Esophagus muscularis mucosa (tissue), 4 donors: ENCODE measurements at regions not wholly inside any gene's neighbourhood (a gene's known extent, or its start where the extent isn't known, plus 50 kb on each side); places are given as distances from the start of the nearest gene placed in this dataset.

Experiments
- DNase-seq: peaks from one replicate; pipeline ENCODE4 v3.0.0-alpha.2; 2017; ENCODE audit errors: extremely low spot score
- H3K27ac ChIP-seq, 4 donors: fragments of 200-600 bp; sonication (generic); replicated peaks in 1 of 4; 1 replicate in 3 of 4; 2 replicates in 1 of 4; pipeline ENCODE4 v1.5.1; 2016 to 2019; ENCODE audit warnings: mild to moderate bottlenecking in 1 of 4
- H3K27me3 ChIP-seq, 4 donors: fragments of 200-600 bp; sonication (generic); one replicate each; pipeline versions ENCODE4 v1.5.1 to v1.6.0; 2016 to 2019
- H3K36me3 ChIP-seq, 4 donors: fragments of 200-600 bp; sonication (generic); one replicate each; pipeline ENCODE4 v1.5.1; 2016 to 2019
- H3K4me1 ChIP-seq, 4 donors: fragments of 200-600 bp; sonication (generic); one replicate each; pipeline ENCODE4 v1.5.1; 2016 to 2019
- H3K4me3 ChIP-seq, 4 donors: fragments of 200-600 bp; sonication (generic); 1 replicate in 2 of 4; 2 replicates in 2 of 4; pipeline ENCODE4 v1.5.1; 2016 to 2019; ENCODE audit warnings: mild to moderate bottlenecking in 4 of 4, moderate library complexity in 1 of 4
- H3K9me3 ChIP-seq, 4 donors: fragments of 200-600 bp; sonication (generic); 1 replicate in 3 of 4; 2 replicates in 1 of 4; pipeline ENCODE4 v1.5.1; 2016 to 2019
- CTCF ChIP-seq, 3 experiments: fragments of 200-600 bp in 2 of 3; fragments of 450-650 bp in 1 of 3; sonication (generic) in 2 of 3; IDR thresholded peaks; one replicate each; pipeline ENCODE4 v1.5.1; 2017 to 2019; ENCODE audit warnings: antibody characterized with exemption in 3 of 3, mild to moderate bottlenecking in 2 of 3, moderate library complexity in 1 of 3
- EP300 ChIP-seq: sonication (generic); formaldehyde crosslinking; IDR thresholded peaks from one replicate; pipeline ENCODE4 v1.6.1; 2017; ENCODE audit warnings: antibody characterized with exemption
- POLR2A ChIP-seq: fragments of 450-650 bp; IDR thresholded peaks from one replicate; pipeline ENCODE4 v1.6.1; 2017; ENCODE audit warnings: antibody characterized with exemption, moderate library complexity, mild to moderate bottlenecking, low read depth
- POLR2AphosphoS5 ChIP-seq, 2 donors: sonication (generic); formaldehyde crosslinking; IDR thresholded peaks; one replicate each; pipeline ENCODE4 v1.6.1; 2017; ENCODE audit warnings: antibody characterized with exemption in 2 of 2
- WGBS: methylation state at CpG from one replicate; pipeline ENCODE4 v1.1.5; 2018; 5-methylcytosine and 5-hydroxymethylcytosine counted together
- intact Hi-C: fragments of 100-400 bp; cut with DNase I; formaldehyde crosslinking; loops from one replicate; pipeline ENCODE4 v1.15.1; 2023

GRCh38 chr12:116365606-116366455 is 88.3 kb upstream of the MED13L start:
- DNase-seq: no peak
- H3K27ac ChIP-seq: no peak overlapping the region
- WGBS: 92% methylated on average over 17 of the region's 17 CpGs
- intact Hi-C loops: loop anchor here (10.0 kb wide), 1 partner anchor 81 kb away; no protein-coding TSS in a partner anchor
- H3K27me3 ChIP-seq: no peaks in the 10 kb centered on the region
- H3K9me3 ChIP-seq: no peaks in the 10 kb centered on the region
- TF ChIP-seq POLR2AphosphoS5 (IDR thresholded peaks at IDR 0.05): no peak
- no peak for TF ChIP-seq EP300
- no peak for TF ChIP-seq CTCF (IDR thresholded peaks at IDR 0.05)
- TF ChIP-seq POLR2A: no peak
- no peaks in the 10 kb centered on the region for H3K36me3 ChIP-seq
- peaks cover 0 to 9% (median 6%) of the 10 kb centered on the region in 4 donors for H3K4me1 ChIP-seq
- no peak overlapping the region for H3K4me3 ChIP-seq

DNA sequence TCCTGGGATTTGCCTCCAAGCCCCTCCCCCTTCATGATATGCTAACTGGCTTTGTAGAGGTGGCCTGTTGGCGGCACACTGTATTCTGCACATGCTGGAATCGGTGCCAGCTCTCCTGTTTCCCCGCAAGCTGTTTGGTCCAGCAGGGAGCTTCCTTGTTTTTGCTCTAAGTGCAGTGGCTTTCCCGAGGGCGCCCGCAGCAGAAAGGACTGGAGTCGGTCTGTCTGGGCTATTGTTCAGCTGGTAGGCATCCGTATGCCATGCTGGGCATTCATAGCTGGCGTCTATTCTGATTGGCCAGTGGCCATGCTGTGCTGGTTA is 88.9 kb upstream of the MED13L start:
- Histone ChIP-seq H3K4me1 (peaks cover 0 to 7% (median 5%) of the 10 kb centered on the region in 4 donors), H3K27me3 (no peaks in the 10 kb centered on the region), H3K4me3 (no peak overlapping the region), H3K9me3 (no peaks in the 10 kb centered on the region), H3K27ac (no peak overlapping the region), H3K36me3 (no peaks in the 10 kb centered on the region)
- WGBS: 77% methylated on average over 8 of the region's 9 CpGs
- no peak for DNase-seq
- TF ChIP-seq EP300: no peak
- no peak for TF ChIP-seq POLR2AphosphoS5 (IDR thresholded peaks at IDR 0.05)
- no peak for TF ChIP-seq POLR2A
- no peak for TF ChIP-seq CTCF (IDR thresholded peaks at IDR 0.05)
- intact Hi-C loops: loop anchor here (10.0 kb wide), 1 partner anchor 82 kb away; no protein-coding TSS in a partner anchor

DNA sequence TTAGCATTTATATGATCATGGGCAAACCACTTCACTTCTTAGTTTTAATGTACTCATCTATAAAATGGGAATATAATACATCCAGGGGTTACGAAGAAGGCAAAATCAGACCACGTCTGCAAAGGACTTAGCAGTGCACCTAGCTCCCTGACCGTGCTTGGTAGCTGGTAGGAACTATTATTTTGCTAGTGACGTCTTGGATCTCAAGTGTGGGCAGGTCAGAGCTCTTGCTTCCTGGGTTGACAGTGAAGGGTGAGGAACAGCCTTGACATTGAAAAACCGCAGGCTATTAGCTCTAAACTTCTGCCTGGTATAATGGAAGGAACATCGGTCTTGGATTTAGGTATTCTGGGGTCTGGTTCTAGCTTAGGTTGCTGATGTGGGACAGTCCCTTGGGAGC is 89.3 kb upstream of the MED13L start:
- H3K4me3 ChIP-seq: no peak overlapping the region
- intact Hi-C loops: loop anchor here (10.0 kb wide), 1 partner anchor 82 kb away; no protein-coding TSS in a partner anchor
- no peaks in the 10 kb centered on the region for H3K36me3 ChIP-seq
- DNase-seq: no peak
- TF ChIP-seq EP300 (no peak), CTCF (IDR thresholded peaks at IDR 0.05) (no peak), POLR2AphosphoS5 (IDR thresholded peaks at IDR 0.05) (no peak), POLR2A (no peak)
- WGBS: 86% methylated on average over 6 of the region's 6 CpGs
- H3K27me3 ChIP-seq: no peaks in the 10 kb centered on the region
- no peak overlapping the region for H3K27ac ChIP-seq
- no peaks in the 10 kb centered on the region for H3K9me3 ChIP-seq
- H3K4me1 ChIP-seq: peaks cover 0 to 7% (median 3%) of the 10 kb centered on the region in 4 donors

GRCh38 chr12:116368196-116369194 is 91.0 kb upstream of the MED13L start:
- H3K4me1 ChIP-seq: peaks cover 0 to 7% (median 2%) of the 10 kb centered on the region in 4 donors
- H3K4me3 ChIP-seq: no peak overlapping the region
- intact Hi-C loops: loop anchor here (10.0 kb wide), 1 partner anchor 84 kb away; no protein-coding TSS in a partner anchor
- H3K27ac ChIP-seq: no peak overlapping the region
- 94% methylated on average over 16 of the region's 16 CpGs for WGBS
- H3K27me3 ChIP-seq: no peaks in the 10 kb centered on the region
- H3K36me3 ChIP-seq: no peaks in the 10 kb centered on the region
- TF ChIP-seq POLR2A (no peak), CTCF (IDR thresholded peaks at IDR 0.05) (no peak), EP300 (no peak), POLR2AphosphoS5 (IDR thresholded peaks at IDR 0.05) (no peak)
- H3K9me3 ChIP-seq: no peaks in the 10 kb centered on the region
- no peak for DNase-seq
